ENCODE measurements at regions not wholly inside any gene's neighbourhood (a gene's known extent, or its start where the extent isn't known, plus 50 kb on each side); places are given as distances from the start of the nearest gene placed in this dataset.

DNA sequence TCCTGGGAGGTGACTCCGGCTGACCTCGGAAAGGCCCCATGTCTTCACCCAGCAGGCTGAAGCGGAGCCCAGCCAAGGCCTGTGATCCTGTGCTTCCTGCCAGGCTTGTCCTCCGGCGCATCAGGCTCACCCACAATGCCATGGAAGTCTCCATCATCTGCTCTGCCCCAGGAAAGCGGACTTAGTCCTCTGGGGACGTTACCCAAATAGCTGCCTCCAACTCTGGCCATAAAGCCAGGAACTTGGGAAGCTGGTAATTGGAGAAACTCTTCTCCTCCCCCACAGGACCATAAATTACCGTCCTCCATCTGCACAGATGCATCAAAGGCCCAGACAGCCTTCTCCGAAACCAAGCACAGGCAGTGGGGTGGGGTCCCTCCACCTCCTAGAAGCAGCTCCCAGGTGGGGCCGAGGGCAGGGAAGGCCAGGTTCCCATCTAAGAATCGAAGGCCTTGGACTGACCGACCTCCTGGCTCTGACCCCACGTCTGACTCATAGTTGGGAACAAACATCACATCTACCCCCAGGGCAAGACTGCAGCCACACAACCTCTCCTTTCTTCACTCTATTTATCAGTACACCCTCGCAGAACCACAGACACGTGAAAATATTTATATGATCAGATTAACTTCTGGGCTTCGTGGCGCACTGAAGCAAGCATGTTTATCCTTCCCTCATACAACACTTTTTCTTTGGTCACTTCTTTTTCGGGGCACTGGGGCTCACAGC lies 56.4 kb downstream of the PITPNM2 start:
- H3K27ac ChIP-seq, result peak overlapping the region in 9 of 10 donors; percentile 65 to 90 (median 84)
- peaks cover 0 to 14% (median 0%) of the 10 kb centered on the region in 11 donors for H3K9me3 ChIP-seq
- 33 to 38% methylated on average over 18 of the region's 18 CpGs for WGBS, 2 donors
- ATAC-seq, result peak in 7 of 8 donors; percentile 17 to 36 (median 22)
- H3K27me3 ChIP-seq, result no peaks in the 10 kb centered on the region
- H3K4me1 ChIP-seq, result peaks cover 35 to 84% (median 76%) of the 10 kb centered on the region in 9 donors
- H3K36me3 ChIP-seq, result no peaks in the 10 kb centered on the region
- TF ChIP-seq, protein P1, sequence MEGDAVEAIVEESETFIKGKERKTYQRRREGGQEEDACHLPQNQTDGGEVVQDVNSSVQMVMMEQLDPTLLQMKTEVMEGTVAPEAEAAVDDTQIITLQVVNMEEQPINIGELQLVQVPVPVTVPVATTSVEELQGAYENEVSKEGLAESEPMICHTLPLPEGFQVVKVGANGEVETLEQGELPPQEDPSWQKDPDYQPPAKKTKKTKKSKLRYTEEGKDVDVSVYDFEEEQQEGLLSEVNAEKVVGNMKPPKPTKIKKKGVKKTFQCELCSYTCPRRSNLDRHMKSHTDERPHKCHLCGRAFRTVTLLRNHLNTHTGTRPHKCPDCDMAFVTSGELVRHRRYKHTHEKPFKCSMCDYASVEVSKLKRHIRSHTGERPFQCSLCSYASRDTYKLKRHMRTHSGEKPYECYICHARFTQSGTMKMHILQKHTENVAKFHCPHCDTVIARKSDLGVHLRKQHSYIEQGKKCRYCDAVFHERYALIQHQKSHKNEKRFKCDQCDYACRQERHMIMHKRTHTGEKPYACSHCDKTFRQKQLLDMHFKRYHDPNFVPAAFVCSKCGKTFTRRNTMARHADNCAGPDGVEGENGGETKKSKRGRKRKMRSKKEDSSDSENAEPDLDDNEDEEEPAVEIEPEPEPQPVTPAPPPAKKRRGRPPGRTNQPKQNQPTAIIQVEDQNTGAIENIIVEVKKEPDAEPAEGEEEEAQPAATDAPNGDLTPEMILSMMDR (IDR thresholded peaks at IDR 0.05), result no peak
- peak in 1 of 2 donors; percentile 52 for DNase-seq
- H3K4me3 ChIP-seq, result no peak overlapping the region
- intact Hi-C loops (cut with DNase I), result loop anchor here in 3 of 10 donors (5.0 to 10.0 kb wide), 4 partner anchors 32 to 50 kb away; no protein-coding TSS in a partner anchor

DNA sequence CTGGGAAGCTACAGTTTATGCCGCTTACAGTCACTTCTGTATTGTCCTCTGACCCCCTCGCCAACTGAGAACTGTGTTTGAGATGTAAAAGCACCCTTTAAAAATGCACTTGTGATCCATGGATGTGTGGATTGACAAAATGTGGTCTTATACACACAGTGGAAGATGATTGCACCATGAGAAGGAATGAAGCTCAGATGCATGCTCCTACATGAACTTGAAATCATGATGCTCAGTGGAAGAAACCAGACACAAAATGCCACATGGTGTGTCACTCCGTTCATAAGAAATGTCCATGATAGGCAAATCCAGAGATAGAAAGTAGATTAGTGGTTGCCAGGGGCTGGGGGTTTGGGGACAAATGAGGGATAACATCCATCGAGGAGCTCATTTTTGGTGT lies 58.0 kb downstream of the PITPNM2 start:
- TF ChIP-seq, protein P1 (IDR thresholded peaks at IDR 0.05), result no peak
- Histone ChIP-seq H3K36me3 (no peaks in the 10 kb centered on the region), H3K27me3 (no peaks in the 10 kb centered on the region), H3K27ac (peak overlapping the region in 1 of 10 donors; percentile 86), H3K9me3 (peaks cover 0 to 14% (median 0%) of the 10 kb centered on the region in 11 donors), H3K4me3 (no peak overlapping the region), H3K4me1 (peaks cover 31 to 84% (median 76%) of the 10 kb centered on the region in 9 donors)
- intact Hi-C loops (cut with DNase I), result loop anchor here in 2 of 10 donors (10.0 kb wide), 2 partner anchors 48 to 52 kb away; no protein-coding TSS in a partner anchor
- WGBS, 2 donors, result 92 to 97% methylated on average over 4 of the region's 4 CpGs
- no peak for ATAC-seq
- DNase-seq, result no peak

DNA sequence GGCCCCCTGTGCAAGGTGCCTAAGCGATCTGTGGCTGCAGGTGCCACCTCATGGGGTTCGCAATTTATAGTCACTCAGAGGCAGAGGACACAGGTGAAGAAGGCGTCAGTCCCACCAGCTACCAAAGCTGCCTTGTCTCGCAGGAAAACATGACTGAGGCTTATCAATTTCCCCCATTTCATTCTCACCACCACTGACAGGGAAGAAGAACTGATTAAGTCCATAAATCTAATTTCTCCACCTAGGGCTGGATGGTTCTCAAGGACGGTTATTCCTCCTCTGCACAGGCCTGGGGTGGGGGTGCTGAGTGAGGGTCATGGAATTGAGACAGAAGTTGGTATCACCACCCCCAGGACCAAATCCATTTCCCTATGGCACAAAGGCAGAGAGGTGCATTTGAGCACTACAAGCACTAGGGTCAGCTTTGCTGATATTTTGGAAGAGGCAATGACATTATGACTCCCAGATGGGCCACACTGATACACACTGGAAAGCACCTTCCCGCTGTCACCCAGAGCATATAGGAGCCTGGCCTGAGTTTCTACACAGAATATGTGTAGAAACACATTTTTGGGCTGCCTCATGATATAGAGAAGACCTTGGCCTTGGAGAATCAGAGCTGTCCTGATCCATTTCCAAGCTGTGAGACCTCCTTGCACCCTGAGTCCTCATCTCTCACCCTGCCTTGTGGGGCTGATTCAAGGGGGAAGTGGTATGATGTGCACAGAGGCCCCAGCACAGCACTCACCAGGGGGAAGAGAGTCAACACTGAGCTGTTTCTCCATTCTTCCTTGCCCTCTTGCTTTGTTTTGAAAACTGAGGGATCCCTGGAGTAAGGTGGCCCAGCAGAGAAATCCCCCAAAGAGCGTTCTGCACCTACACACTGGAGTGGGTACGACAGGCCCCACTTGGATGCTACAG lies 59.4 kb downstream of the PITPNM2 start:
- intact Hi-C loops (cut with DNase I), result loop anchor here in 2 of 10 donors (10.0 kb wide), 2 partner anchors 47 to 53 kb away; no protein-coding TSS in a partner anchor
- Histone ChIP-seq H3K4me3 (no peak overlapping the region), H3K36me3 (no peaks in the 10 kb centered on the region), H3K27me3 (no peaks in the 10 kb centered on the region), H3K4me1 (peaks cover 20 to 84% (median 76%) of the 10 kb centered on the region in 9 donors), H3K9me3 (peaks cover 0 to 14% (median 0%) of the 10 kb centered on the region in 11 donors), H3K27ac (peak overlapping the region in 4 of 10 donors; percentile 9 to 53 (median 26))
- ATAC-seq, result no peak
- TF ChIP-seq, protein P1 (IDR thresholded peaks at IDR 0.05), result no peak
- DNase-seq, result no peak
- 97% methylated on average over 8 of the region's 8 CpGs for WGBS, 2 donors

Measured in heart right ventricle (tissue), 16 donors.